Neuron (in vitro differentiated cells): ENCODE measurements at regions not wholly inside any gene's neighbourhood (a gene's known extent, or its start where the extent isn't known, plus 50 kb on each side); places are given as distances from the start of the nearest gene placed in this dataset.

Experiments
- H2AFZ ChIP-seq: one replicate; pipeline ENCODE4 v1.6.1; 2013; ENCODE audit warnings: low read depth, mild to moderate bottlenecking, inconsistent platforms, low read length, moderate library complexity
- H3K27me3 ChIP-seq: one replicate; pipeline ENCODE4 v1.6.1; 2013; ENCODE audit warnings: low read length; ENCODE audit not compliant: insufficient read depth
- H3K36me3 ChIP-seq: one replicate; pipeline ENCODE4 v1.6.1; 2013; ENCODE audit warnings: low read length; ENCODE audit not compliant: insufficient read depth
- H3K4me1 ChIP-seq: one replicate; pipeline ENCODE4 v1.6.1; 2013; ENCODE audit warnings: low read length; ENCODE audit not compliant: insufficient read depth
- H3K4me3 ChIP-seq: 2 replicates; pipeline ENCODE4 v1.5.1; 2013; ENCODE audit warnings: mild to moderate bottlenecking, low read length, moderate library complexity
- H3K9me3 ChIP-seq: one replicate; pipeline ENCODE4 v1.6.1; 2013; ENCODE audit warnings: low read length

DNA sequence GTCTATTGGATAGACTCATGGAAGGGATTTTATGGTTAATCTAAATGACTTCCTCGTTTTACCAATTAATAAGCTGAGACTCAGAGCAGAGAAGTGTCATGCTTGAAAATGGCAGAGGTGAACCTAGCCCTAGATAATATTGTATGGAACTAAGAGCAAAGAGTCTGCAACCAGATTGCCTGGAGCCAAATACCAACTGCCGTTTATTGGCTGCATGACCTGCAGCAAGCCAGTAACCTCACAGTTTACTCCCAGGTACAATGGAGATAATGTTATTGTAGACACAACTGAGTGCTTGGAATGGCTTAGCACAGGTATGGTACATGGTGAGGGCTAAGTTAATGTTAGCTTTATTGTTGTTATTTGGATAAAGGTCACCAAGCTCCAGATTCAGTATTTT lies 84.6 kb upstream of the FAT3 start:
- Histone ChIP-seq H3K4me3 (no peak overlapping the region), H3K9me3 (no peaks in the 10 kb centered on the region), H3K27me3 (no peaks in the 10 kb centered on the region), H2AFZ (no peak overlapping the region), H3K4me1 (no peaks in the 10 kb centered on the region), H3K36me3 (no peaks in the 10 kb centered on the region)

DNA sequence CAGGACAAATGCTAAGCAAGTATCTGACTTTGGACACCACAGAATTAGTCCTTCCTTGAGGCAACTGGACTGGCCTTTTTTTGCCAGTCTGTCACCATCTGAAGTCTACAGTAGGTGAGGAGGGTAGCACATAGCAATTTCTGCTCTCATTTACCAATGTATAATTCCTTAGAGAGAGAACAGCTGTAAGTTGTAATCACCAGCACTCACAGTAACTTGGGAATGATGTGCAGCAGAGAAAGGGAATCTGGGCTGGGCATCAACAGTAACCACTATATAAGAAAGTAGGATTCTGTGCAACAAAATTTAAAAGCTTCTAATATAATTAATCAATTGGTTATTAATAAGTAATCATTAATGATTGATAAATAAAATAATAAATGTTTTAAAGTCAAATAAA lies 86.3 kb upstream of the FAT3 start:
- Histone ChIP-seq H3K27me3 (no peaks in the 10 kb centered on the region), H3K9me3 (no peaks in the 10 kb centered on the region), H2AFZ (no peak overlapping the region), H3K36me3 (no peaks in the 10 kb centered on the region), H3K4me3 (no peak overlapping the region), H3K4me1 (no peaks in the 10 kb centered on the region)

- Histone ChIP-seq H2AFZ (no peak overlapping the region), H3K27me3 (no peaks in the 10 kb centered on the region), H3K36me3 (no peaks in the 10 kb centered on the region), H3K4me1 (no peaks in the 10 kb centered on the region), H3K4me3 (no peak overlapping the region), H3K9me3 (no peaks in the 10 kb centered on the region)
Observed at GRCh38 chr11:92137747-92138146, 86.9 kb upstream of the FAT3 start.

DNA sequence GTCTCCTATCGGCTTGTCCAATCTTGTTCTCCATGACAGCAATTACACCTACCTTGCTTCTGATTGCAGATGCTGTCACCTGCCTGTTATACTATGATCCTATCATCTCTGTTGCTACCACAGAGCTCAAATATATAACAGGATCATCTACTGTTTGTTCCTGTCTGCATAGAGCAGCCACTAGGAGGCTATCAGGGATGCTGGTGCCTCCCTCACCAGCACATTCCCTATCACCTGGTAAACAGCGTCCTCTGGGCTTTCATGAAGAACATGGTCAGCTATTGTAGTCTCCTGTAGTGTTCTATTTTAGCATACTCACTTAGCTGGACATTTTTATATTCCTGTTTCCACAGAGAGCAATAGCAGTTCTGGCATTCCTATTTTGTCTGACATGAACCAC lies 87.8 kb upstream of the FAT3 start:
- Histone ChIP-seq H3K4me3 (no peak overlapping the region), H3K4me1 (no peaks in the 10 kb centered on the region), H3K27me3 (no peaks in the 10 kb centered on the region), H2AFZ (no peak overlapping the region), H3K36me3 (no peaks in the 10 kb centered on the region), H3K9me3 (no peaks in the 10 kb centered on the region)

- Histone ChIP-seq H3K27me3 (no peaks in the 10 kb centered on the region), H3K4me1 (no peaks in the 10 kb centered on the region), H3K4me3 (no peak overlapping the region), H3K9me3 (no peaks in the 10 kb centered on the region), H3K36me3 (no peaks in the 10 kb centered on the region), H2AFZ (no peak overlapping the region)
Observed at GRCh38 chr11:92131289-92131865, 93.2 kb upstream of the FAT3 start.

GRCh38 chr11:92130421-92130831 lies 94.2 kb upstream of the FAT3 start:
- Histone ChIP-seq H3K27me3 (no peaks in the 10 kb centered on the region), H2AFZ (no peak overlapping the region), H3K4me1 (no peaks in the 10 kb centered on the region), H3K9me3 (no peaks in the 10 kb centered on the region), H3K4me3 (no peak overlapping the region), H3K36me3 (no peaks in the 10 kb centered on the region)

GRCh38 chr11:92129811-92130210 lies 94.8 kb upstream of the FAT3 start:
- Histone ChIP-seq H3K27me3 (no peaks in the 10 kb centered on the region), H3K4me1 (no peaks in the 10 kb centered on the region), H2AFZ (no peak overlapping the region), H3K9me3 (no peaks in the 10 kb centered on the region), H3K4me3 (no peak overlapping the region), H3K36me3 (no peaks in the 10 kb centered on the region)

- H2AFZ ChIP-seq, result no peak overlapping the region
- no peak overlapping the region for H3K4me3 ChIP-seq
- no peaks in the 10 kb centered on the region for H3K9me3 ChIP-seq
- no peaks in the 10 kb centered on the region for H3K36me3 ChIP-seq
- no peaks in the 10 kb centered on the region for H3K4me1 ChIP-seq
- H3K27me3 ChIP-seq, result no peaks in the 10 kb centered on the region
Observed at GRCh38 chr11:92128026-92128425, 96.6 kb upstream of the FAT3 start.

GRCh38 chr11:92125321-92125720 lies 99.3 kb upstream of the FAT3 start:
- H3K27me3 ChIP-seq, result no peaks in the 10 kb centered on the region
- no peaks in the 10 kb centered on the region for H3K36me3 ChIP-seq
- H3K4me1 ChIP-seq, result no peaks in the 10 kb centered on the region
- H3K9me3 ChIP-seq, result no peaks in the 10 kb centered on the region
- H3K4me3 ChIP-seq, result no peak overlapping the region
- no peak overlapping the region for H2AFZ ChIP-seq

- Histone ChIP-seq H2AFZ (no peak overlapping the region), H3K27me3 (no peaks in the 10 kb centered on the region), H3K4me3 (no peak overlapping the region), H3K36me3 (no peaks in the 10 kb centered on the region), H3K9me3 (peaks cover 2% of the 10 kb centered on the region), H3K4me1 (no peaks in the 10 kb centered on the region)
Observed at GRCh38 chr11:92123540-92123939, 101.1 kb upstream of the FAT3 start.

GRCh38 chr11:92122561-92122960 lies 102.1 kb upstream of the FAT3 start:
- no peaks in the 10 kb centered on the region for H3K27me3 ChIP-seq
- H3K36me3 ChIP-seq, result no peaks in the 10 kb centered on the region
- no peak overlapping the region for H2AFZ ChIP-seq
- peaks cover 2% of the 10 kb centered on the region for H3K9me3 ChIP-seq
- H3K4me1 ChIP-seq, result no peaks in the 10 kb centered on the region
- H3K4me3 ChIP-seq, result no peak overlapping the region

DNA sequence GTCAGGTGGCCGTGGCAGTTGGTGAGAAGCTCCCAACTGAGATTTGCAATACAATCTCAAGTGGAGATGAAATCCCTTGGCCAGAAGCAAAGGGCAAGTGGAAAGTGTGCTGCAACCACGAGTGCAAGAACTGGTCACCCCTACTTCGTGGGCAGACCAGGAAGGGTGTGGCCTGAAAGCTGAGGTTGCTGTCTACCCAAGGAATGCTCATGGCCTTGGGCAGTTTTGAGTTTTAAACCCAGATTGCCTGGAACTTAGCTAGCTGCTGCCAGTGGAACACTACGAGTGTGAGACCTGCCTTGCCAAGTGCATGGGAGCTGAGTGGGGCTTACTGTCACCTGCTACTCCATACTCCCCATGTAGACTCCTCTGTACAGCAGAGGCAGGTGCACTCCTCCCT lies 113.3 kb upstream of the FAT3 start:
- no peaks in the 10 kb centered on the region for H3K27me3 ChIP-seq
- no peaks in the 10 kb centered on the region for H3K36me3 ChIP-seq
- H2AFZ ChIP-seq, result no peak overlapping the region
- no peak overlapping the region for H3K4me3 ChIP-seq
- H3K9me3 ChIP-seq, result peaks cover 4% of the 10 kb centered on the region
- no peaks in the 10 kb centered on the region for H3K4me1 ChIP-seq

DNA sequence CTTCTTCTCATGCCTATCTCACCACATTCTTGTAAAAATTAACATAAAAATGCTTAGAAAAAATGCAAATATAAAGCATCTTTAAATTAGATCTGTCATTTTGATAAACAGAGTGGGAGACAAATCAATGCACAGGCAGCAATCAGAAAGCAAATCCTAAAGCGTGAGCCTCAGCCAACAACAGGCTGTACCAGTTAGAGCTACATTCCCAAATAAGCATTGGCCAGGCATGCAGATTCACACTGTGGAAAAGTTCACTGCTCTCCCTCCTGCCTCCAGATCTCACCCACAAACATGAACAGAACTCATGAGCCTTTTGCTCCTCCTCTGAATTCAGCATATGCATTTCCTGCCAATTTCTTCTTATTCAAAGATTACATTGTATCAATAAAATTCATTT lies 115.2 kb upstream of the FAT3 start:
- Histone ChIP-seq H3K4me1 (no peaks in the 10 kb centered on the region), H3K36me3 (no peaks in the 10 kb centered on the region), H3K4me3 (no peak overlapping the region), H2AFZ (no peak overlapping the region), H3K9me3 (peaks cover 3% of the 10 kb centered on the region), H3K27me3 (no peaks in the 10 kb centered on the region)

- no peaks in the 10 kb centered on the region for H3K27me3 ChIP-seq
- H3K4me3 ChIP-seq, result no peak overlapping the region
- H3K9me3 ChIP-seq, result peaks cover 1% of the 10 kb centered on the region
- H3K36me3 ChIP-seq, result no peaks in the 10 kb centered on the region
- H2AFZ ChIP-seq, result no peak overlapping the region
- peaks cover 4% of the 10 kb centered on the region for H3K4me1 ChIP-seq
Observed at GRCh38 chr11:92107331-92107730, 117.3 kb upstream of the FAT3 start.
